ENCODE measurements at regions not wholly inside any gene's neighbourhood (a gene's known extent, or its start where the extent isn't known, plus 50 kb on each side); places are given as distances from the start of the nearest gene placed in this dataset.
"Not testable (repeated sequence)": the region's sequence is repeated elsewhere in the genome, so short reads cannot be mapped to it uniquely, and the experiment has no call there.

GRCh38 chr20:30894707-30895353 lies 362.6 kb upstream of the DEFB115 start:
- TF ChIP-seq POLR2A, TAF1, POLR2AphosphoS5, SPI1, POU2F2 (IDR thresholded peaks at IDR 0.05; ENCODE audit: low read depth, low read length): not testable (repeated sequence)
